ENCODE measurements at regions not wholly inside any gene's neighbourhood (a gene's known extent, or its start where the extent isn't known, plus 50 kb on each side); places are given as distances from the start of the nearest gene placed in this dataset.

DNA sequence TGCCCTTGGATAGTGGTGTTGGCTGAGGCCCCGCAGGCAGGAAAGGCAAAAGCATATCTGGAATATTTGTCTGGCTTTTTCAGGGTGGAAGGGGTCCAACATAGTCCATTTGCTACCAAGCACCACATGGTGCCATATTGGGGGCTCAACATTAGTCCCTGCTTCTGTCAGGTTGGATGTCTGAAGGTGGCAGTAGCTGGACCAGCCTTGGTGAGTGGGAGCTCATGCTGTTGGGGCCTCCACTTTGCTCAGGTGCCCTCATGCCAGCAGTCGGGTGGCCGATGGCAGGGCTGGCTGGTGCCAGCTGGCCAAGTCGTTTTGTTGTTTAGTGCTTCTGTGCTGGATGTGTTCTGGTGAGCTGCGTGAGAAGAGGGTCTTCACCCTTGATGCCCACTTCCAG is 135.3 kb downstream of the PAPOLA start:
- Histone ChIP-seq H3K9ac (ENCODE audit: extremely low read depth, insufficient read length, low read length) (no peak overlapping the region), H2BK20ac (ENCODE audit: low read depth, low read length, poor library complexity, severe bottlenecking) (no peak overlapping the region), H3T11ph (ENCODE audit: low read length) (no peak overlapping the region), H3K4me2 (ENCODE audit: insufficient read depth, insufficient read length, low read length) (no peak overlapping the region), H3K27ac (ENCODE audit: insufficient read length, low read depth, low read length) (no peak overlapping the region), H3K9me3 (ENCODE audit: control insufficient read depth, low read depth, low read length) (no peaks in the 10 kb centered on the region), H3K4me1 (ENCODE audit: insufficient read depth, low read length) (no peaks in the 10 kb centered on the region), H2BK15ac (ENCODE audit: low read depth, low read length) (no peak overlapping the region), H2AFZ (ENCODE audit: low read length) (no peak overlapping the region), H3K23me2 (ENCODE audit: insufficient read length, low read depth, low read length, poor library complexity, severe bottlenecking) (no peaks in the 10 kb centered on the region), H3K56ac (ENCODE audit: insufficient read length, low read depth, low read length) (no peak overlapping the region), H3K14ac (ENCODE audit: insufficient read depth, low read length) (no peak overlapping the region), H2AK5ac (ENCODE audit: insufficient read length, low read length) (no peak overlapping the region), H2BK120ac (ENCODE audit: low read depth, low read length, poor library complexity, severe bottlenecking) (no peak overlapping the region), H2BK5ac (ENCODE audit: insufficient read length, low read length) (no peak overlapping the region), H3K4ac (ENCODE audit: low read depth, low read length) (no peak overlapping the region), H3K18ac (ENCODE audit: insufficient read length, low read depth, low read length) (no peak overlapping the region), H4K91ac (ENCODE audit: insufficient read length, low read depth, low read length) (no peak overlapping the region), H3K79me1 (ENCODE audit: insufficient read depth, low read depth, low read length, poor library complexity, severe bottlenecking) (no peaks in the 10 kb centered on the region), H3K27me3 (ENCODE audit: insufficient read depth, low read length) (no peaks in the 10 kb centered on the region), H4K20me1 (ENCODE audit: control insufficient read depth, insufficient read depth, insufficient read length) (no peaks in the 10 kb centered on the region), H4K8ac (replicated peaks; ENCODE audit: insufficient read length, low read depth, low read length) (no peak overlapping the region), H3K23ac (ENCODE audit: insufficient read length, low read depth, low read length) (no peak overlapping the region), H4K5ac (ENCODE audit: insufficient read length, low read depth, low read length) (no peak overlapping the region), H2BK12ac (ENCODE audit: insufficient read length, low read depth, low read length) (no peak overlapping the region), H3K79me2 (ENCODE audit: insufficient read depth, low read length) (no peaks in the 10 kb centered on the region)
- Mint-ChIP-seq H3K27ac (no peak overlapping the region), H3K36me3 (ENCODE audit: insufficient read depth in 1 of 3, low read depth in 3 of 3) (no peaks in the 10 kb centered on the region), H3K9me3 (no peaks in the 10 kb centered on the region; a peak in 1 of 5 replicates), H3K27me3 (ENCODE audit: low read depth) (peaks cover 12% of the 10 kb centered on the region), H3K4me3 (no peak overlapping the region), H3K4me1 (no peaks in the 10 kb centered on the region)
- DNase-seq: no peak
- TF ChIP-seq, protein P1, sequence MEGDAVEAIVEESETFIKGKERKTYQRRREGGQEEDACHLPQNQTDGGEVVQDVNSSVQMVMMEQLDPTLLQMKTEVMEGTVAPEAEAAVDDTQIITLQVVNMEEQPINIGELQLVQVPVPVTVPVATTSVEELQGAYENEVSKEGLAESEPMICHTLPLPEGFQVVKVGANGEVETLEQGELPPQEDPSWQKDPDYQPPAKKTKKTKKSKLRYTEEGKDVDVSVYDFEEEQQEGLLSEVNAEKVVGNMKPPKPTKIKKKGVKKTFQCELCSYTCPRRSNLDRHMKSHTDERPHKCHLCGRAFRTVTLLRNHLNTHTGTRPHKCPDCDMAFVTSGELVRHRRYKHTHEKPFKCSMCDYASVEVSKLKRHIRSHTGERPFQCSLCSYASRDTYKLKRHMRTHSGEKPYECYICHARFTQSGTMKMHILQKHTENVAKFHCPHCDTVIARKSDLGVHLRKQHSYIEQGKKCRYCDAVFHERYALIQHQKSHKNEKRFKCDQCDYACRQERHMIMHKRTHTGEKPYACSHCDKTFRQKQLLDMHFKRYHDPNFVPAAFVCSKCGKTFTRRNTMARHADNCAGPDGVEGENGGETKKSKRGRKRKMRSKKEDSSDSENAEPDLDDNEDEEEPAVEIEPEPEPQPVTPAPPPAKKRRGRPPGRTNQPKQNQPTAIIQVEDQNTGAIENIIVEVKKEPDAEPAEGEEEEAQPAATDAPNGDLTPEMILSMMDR (conservative IDR thresholded peaks at IDR 0.05): no peak
- no CpG with 5 or more reads among the region's 5 CpGs for WGBS (ENCODE audit: extremely low coverage, insufficient read length, low lambda C conversion rate)

All from H9 (cell line).